ENCODE measurements at regions not wholly inside any gene's neighbourhood (a gene's known extent, or its start where the extent isn't known, plus 50 kb on each side); places are given as distances from the start of the nearest gene placed in this dataset.

GRCh38 chr4:161003418-161004057, 1160.3 kb downstream of the FSTL5 start:
- no peak for TF ChIP-seq POLR2A (IDR thresholded peaks at IDR 0.05)
- no peak for TF ChIP-seq CTCF (IDR thresholded peaks at IDR 0.05)
- TF ChIP-seq EP300 (IDR thresholded peaks at IDR 0.05), result no peak
- Histone ChIP-seq H3K9me3 (peaks cover 0 to 6% of the 10 kb centered on the region in 2 donors), H3K27me3 (no peaks in the 10 kb centered on the region), H3K4me1 (ENCODE audit: insufficient read depth) (no peaks in the 10 kb centered on the region), H3K27ac (no peak overlapping the region), H3K4me3 (no peak overlapping the region), H3K36me3 (no peaks in the 10 kb centered on the region)
- no peak for DNase-seq
- intact Hi-C loops (cut with DNase I), result no loop called here
- WGBS, 3 donors, result 90 to 92% (median 92%) methylated on average over 16 of the region's 16 CpGs

- Histone ChIP-seq H3K36me3 (no peaks in the 10 kb centered on the region), H3K4me3 (no peak overlapping the region), H3K27me3 (no peaks in the 10 kb centered on the region), H3K4me1 (ENCODE audit: insufficient read depth) (no peaks in the 10 kb centered on the region), H3K27ac (no peak overlapping the region), H3K9me3 (peaks cover 0 to 6% of the 10 kb centered on the region in 2 donors)
- DNase-seq, result no peak
- 14 to 45% (median 33%) methylated on average over 2 of the region's 2 CpGs for WGBS, 3 donors
- TF ChIP-seq CTCF (IDR thresholded peaks at IDR 0.05) (no peak), POLR2A (IDR thresholded peaks at IDR 0.05) (no peak), EP300 (IDR thresholded peaks at IDR 0.05) (no peak)
- intact Hi-C loops (cut with DNase I), result no loop called here
Measured at GRCh38 chr4:161005746-161006145, 1158.1 kb downstream of the FSTL5 start.

- Histone ChIP-seq H3K9me3 (no peaks in the 10 kb centered on the region), H3K27me3 (no peaks in the 10 kb centered on the region), H3K4me1 (ENCODE audit: insufficient read depth) (no peaks in the 10 kb centered on the region), H3K27ac (no peak overlapping the region), H3K36me3 (no peaks in the 10 kb centered on the region), H3K4me3 (no peak overlapping the region)
- no peak for DNase-seq
- TF ChIP-seq EP300 (IDR thresholded peaks at IDR 0.05), result no peak
- TF ChIP-seq POLR2A (IDR thresholded peaks at IDR 0.05), result no peak
- TF ChIP-seq CTCF (IDR thresholded peaks at IDR 0.05), result no peak
- WGBS, 3 donors, result 45 to 54% (median 46%) methylated on average over 2 of the region's 2 CpGs
- intact Hi-C loops (cut with DNase I), result no loop called here
Measured at GRCh38 chr4:161008527-161008926, 1155.3 kb downstream of the FSTL5 start.

- 85 to 94% (median 87%) methylated on average over 2 of the region's 2 CpGs for WGBS, 3 donors
- H3K27me3 ChIP-seq, result no peaks in the 10 kb centered on the region
- H3K4me3 ChIP-seq, result no peak overlapping the region
- DNase-seq, result no peak
- H3K9me3 ChIP-seq, result no peaks in the 10 kb centered on the region
- no peak overlapping the region for H3K27ac ChIP-seq
- TF ChIP-seq POLR2A (IDR thresholded peaks at IDR 0.05) (no peak), CTCF (IDR thresholded peaks at IDR 0.05) (no peak), EP300 (IDR thresholded peaks at IDR 0.05) (no peak)
- H3K36me3 ChIP-seq, result no peaks in the 10 kb centered on the region
- no peaks in the 10 kb centered on the region for H3K4me1 ChIP-seq (ENCODE audit: insufficient read depth)
- intact Hi-C loops (cut with DNase I), result no loop called here
Measured at GRCh38 chr4:161010227-161010626, 1153.6 kb downstream of the FSTL5 start.

Measured in ovary (tissue), 7 donors.